ENCODE measurements at regions not wholly inside any gene's neighbourhood (a gene's known extent, or its start where the extent isn't known, plus 50 kb on each side); places are given as distances from the start of the nearest gene placed in this dataset.

DNA sequence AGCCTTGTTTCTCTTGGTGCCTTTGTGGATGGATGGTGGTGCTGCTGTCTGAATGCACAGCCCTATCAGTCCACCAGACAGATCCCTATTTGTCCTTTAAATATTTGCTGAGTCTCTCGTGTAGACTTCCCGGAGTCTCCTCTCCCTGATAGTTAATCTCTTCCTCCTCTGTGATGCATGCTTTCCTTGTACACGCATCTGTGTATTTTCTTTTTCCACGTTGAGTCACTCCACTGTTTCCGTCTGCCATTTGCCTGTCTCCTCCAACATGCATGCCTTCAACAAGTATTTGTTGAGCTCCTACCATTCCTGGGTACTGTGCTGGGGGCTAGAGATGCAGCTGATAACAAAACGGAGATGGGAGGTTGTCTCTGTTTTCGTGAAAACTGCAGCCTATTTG, 282.6 kb downstream of the HAPSTR1 start:
- DNase-seq (ENCODE audit: low spot score), result no peak

DNA sequence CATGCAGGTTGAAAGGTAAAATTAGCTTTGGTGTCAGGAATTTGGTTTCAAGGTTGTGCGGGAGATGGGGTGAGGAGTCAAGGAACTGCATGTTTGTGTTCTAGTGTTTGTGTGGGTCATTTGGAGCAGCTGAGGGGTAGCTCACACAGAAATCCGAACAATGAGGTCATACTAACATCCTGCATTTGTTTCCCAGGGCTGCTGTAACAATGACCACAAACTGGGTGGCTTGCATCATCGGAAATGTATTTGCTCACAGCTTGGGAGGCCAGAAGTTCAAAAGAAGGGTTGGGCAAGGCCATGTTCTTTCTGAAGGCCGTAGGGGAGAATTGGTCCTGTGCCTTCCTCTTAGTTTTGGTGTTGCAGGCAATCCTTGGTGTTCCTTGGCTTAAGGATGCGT, 287.4 kb downstream of the HAPSTR1 start:
- DNase-seq (ENCODE audit: low spot score), result no peak

DNA sequence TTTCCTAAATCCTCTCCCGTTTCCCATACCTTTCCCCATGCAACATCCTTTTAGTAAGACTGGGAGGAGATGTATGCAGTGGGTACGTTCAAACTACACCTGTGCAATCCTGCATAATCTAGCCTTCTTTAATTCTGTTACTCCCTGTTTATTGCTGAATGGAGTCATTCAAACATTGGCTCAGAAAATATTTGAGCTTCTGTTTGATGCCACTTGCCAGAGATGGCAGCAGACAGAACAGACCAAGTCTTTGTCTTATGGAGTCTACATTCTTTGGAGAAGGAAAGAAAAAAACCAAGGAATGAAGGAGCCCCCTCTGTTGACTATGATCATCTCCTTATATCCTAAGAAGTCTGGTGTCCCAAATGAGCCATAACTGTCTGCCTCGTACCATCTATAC, 288.8 kb downstream of the HAPSTR1 start:
- no peak for DNase-seq (ENCODE audit: low spot score)

DNA sequence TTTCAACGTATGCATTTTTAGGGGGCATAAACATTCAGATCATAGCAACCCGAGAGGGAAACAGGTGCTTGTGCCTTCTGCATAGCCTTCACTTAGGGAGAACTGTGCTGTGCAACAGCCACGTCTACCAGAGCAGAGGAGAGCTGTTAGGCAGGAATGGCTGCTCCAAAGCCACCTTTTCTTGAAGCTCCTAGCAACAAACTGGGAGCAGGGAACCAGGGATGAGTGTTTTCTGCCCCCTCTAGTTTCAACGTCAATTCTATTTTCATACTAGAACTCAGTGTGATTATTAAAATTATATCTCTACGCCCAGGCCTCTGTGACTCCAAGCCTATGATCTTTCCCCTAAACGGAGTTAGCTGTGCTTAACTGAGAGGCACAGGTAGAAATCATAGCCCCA, 290.0 kb downstream of the HAPSTR1 start:
- no peak for DNase-seq (ENCODE audit: low spot score)

DNA sequence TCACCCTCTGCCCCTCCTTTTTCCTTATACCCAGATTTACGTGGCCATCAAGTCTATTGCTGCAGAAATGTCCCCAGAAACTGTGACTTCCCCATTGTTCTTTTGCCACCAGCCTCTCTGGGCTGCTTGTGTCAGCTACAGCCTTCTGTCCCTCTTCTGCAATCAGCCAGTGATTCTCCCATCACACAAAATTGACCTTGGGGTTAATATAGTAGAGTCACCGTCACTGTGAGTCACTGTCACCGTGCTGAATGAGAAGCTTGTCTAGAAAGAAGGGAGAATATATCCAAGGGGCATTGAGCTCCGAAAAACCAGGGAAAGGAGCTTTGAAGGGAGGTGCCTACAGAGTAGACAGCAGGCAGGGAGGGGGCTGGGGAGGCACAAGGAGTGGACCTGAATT, 290.5 kb downstream of the HAPSTR1 start:
- DNase-seq (ENCODE audit: low spot score), result no peak

DNA sequence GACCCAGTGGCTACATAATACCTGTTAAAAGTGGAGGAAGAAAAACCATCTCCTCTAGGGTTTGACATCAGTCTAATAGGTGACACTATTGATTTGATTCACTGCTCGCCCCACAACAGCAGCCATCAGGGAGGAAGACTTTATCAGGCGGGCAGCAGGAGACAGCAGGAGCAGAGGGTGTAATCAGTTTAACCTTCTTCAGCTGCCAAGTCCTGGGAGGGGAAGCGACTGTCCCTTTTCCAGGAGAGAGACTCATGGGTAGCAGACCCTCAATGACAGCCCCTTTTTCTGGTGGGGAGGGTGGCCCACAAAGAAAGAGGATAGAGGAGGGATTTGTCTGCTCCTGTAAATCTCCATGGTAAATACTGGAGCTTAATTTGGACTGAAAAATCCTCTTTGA, 291.8 kb downstream of the HAPSTR1 start:
- no peak for DNase-seq (ENCODE audit: low spot score)

DNA sequence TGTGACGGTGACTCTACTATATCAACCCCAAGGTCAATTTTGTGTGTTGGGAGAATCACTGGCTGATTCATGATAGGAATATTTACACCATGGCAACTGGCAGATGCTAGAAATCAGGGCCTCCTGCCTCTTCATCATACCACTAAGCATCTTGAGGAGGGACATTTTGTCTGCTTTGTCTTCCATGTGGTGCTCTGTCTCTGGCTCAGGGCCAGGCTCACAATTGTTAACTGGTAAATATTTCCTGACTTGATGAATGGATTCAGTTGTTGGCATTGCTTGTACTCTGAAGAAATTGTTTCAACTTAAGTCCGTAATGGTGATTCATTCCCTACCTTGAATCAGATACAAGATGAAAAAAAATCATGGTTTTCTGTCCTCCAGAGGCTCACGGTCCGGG, 292.7 kb downstream of the HAPSTR1 start:
- DNase-seq (ENCODE audit: low spot score), result no peak

DNA sequence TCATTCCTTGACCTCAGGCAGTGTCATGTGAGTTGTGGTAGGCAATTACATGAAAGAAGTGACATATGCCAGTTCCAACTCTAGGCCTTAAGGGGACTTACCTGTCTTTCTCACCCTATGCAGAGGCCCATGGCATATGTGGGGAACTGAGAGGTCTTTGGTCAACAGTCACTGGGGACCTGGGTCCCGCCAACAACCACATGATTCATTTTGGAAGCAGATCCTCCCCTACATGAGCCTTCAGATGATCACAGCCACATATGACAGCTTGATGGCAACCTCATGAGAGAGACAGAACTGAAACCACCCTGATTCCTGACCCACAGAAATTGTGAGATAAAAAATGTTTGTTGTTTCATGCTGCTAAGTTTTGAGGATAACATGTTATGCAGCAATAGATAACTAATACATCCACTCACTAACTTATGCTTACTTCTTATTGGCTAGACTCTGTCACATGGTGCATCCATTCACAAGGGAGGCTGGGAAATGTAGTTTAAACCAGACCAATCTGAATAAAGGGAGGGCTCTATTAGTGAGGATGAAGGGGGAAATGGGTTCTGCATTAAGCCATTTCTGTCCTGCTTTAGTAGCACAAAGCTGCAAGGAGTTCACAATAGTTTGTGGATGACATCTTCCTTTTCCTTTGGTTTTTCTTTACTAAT, 298.2 kb downstream of the HAPSTR1 start:
- no peak for DNase-seq (ENCODE audit: low spot score)

DNA sequence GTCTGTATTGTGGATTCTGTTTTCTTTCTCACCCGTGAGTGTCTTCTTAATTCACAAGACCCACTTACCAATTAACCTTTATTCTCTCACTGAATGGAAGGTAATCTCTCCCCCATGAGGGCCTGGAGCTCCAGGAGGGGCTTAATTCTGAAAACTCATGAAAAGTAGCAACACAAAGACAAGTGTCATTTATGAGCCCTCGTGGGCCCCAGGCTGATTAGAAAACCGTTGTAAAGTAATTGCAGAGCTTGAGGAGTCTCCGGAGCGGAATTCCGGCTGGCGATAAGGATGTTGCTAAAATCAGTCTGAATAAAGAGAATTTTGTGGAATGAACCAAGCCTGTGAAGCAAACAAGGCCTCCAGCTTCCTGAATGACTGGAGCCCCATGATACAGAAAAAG, 301.5 kb downstream of the HAPSTR1 start:
- DNase-seq (ENCODE audit: low spot score), result no peak

DNA sequence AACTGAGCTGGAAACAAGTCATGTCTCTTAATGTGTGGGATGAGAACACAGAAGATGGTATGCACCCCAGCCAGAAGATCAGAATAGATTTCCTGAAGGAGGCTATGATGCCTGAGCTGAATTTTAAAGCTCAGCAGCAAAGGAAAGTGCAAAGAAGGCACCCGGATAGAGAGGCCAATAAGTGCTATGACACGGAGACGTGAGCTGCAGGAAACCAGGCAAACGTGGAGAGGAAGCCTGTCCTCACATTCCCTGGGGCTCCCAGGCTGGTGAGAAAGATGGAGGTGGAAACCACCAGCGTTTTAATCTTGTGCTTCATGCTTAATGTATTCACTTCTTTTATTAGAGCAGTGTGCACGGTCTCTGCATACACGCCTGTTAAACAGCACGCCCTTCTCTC, 302.1 kb downstream of the HAPSTR1 start:
- no peak for DNase-seq (ENCODE audit: low spot score)

DNA sequence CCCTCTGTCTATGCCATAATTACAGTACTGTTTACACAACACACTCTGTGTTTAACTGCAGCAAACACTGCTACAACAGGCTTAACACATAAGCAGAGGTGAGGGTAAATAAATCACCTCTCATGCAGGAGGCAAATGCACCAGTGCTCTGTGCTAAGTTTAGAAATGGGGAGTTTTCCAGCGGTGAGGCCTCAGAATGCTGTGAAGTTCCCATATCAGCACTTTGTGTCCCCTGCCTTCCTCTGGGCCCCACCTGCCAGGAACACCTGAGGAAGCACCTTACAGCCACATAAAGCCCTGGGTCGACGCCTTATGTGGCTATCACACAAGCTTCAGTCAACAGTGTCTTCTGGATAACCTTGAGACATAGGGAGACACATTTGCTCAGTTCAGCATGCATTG, 304.5 kb downstream of the HAPSTR1 start:
- no peak for DNase-seq (ENCODE audit: low spot score)

DNA sequence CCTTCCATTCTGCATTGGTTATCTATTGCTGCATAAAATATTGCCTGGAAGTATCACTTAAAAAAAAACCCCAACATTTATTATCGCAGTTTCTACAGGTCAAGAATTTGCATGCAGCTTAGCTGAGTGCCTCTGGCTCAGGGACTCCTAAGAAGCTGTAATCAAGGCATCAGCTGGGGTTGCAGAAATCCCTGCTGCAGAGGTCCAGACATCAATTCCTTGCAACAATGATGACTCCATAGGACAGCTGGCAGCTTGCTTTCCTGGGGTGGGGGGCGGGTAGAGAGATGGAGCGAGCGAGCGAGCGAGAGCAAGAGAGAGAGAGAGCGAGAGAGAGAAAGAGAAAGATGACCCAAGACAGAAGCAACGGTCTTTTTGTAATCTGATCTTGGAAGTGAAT, 308.1 kb downstream of the HAPSTR1 start:
- no peak for DNase-seq (ENCODE audit: low spot score)

DNA sequence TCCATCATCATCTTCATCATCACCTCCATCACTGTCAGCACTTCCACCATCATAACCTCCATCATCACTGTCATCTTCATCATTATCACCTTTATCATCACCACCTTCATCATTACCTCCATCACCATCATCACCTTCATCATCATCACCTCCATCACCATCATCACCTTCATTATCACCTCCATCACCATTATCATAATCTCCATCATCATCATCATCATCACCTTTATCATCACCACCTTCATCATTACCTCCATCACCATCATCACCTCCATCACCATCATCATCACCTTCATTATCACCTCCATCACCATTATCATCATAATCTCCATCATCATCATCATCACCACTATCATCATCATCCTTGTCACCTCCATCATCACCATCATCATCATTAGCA, 309.7 kb downstream of the HAPSTR1 start:
- DNase-seq (ENCODE audit: low spot score), result no peak

DNA sequence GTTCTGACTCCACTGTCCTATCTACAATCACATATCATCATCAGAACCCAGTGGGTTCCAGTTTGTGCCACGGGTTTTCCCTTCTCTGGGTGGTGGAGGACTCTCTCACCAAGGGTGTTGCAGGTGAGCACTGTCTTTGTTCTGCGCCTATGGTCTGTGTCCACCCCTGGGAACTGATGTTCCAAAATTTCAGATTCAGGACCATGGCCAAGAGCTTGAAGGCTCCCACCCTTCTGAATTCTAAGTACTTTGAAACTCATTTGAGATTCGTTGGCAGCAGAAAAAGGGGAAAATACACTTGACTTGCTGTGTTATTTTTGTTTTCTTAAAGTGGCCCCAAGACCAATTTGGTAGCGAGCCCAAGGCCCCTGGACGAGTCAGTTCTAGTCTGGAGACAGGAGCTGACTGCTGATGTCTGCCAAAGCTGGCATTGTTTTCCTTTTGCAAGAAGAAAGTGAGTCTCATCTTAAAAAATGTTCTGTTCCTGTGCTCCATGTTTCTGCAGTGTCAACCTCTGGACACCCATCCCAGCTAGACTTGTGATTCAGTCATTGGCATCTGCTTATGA, 310.9 kb downstream of the HAPSTR1 start:
- DNase-seq (ENCODE audit: low spot score), result no peak

DNA sequence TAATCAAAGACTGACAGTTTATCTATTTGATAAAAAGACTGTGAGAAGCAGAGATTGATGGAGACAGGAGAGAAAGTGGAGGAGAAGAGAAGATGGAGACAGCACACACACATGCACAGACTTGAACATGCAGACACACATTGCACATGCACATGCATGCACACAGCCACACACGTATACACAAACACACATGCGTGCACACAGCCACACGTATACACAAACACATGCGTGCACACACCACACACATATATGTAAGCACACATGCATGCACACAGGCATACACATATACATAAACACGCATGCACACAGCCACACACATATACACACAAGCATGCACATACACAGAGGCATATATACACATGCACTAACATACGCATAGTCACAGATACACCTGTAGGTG, 313.4 kb downstream of the HAPSTR1 start:
- no peak for DNase-seq (ENCODE audit: low spot score)

DNA sequence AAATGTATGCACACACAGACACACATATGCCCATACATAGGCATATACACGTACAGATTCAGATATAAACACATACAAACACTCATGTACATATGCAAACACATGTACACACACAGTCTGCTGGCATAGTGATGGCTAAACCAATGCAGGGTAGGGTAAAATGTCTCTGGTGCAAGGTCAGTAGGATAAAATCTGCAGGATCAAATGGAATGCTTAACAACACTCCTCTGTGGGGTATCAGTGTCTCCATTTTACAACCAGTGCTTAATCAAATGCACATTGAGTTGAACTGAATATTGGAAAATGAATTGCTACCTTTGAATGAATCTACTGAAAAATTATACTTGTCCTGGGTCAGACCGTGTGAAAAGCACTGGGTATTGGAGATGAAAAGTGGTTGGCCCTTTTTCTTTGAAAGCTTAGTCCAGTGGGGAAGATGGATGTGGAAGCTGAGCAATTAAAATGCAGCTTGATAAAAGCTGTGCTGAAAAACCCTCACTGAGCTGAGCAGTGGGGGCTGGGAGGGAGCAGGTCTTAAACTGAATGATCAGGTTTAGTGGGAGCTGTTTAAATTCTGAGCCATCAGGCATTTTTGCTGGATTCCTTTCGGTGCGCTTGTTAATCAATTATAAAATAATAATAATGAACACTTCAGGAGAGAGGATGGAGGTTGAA, 314.7 kb downstream of the HAPSTR1 start:
- no peak for DNase-seq (ENCODE audit: low spot score)

DNA sequence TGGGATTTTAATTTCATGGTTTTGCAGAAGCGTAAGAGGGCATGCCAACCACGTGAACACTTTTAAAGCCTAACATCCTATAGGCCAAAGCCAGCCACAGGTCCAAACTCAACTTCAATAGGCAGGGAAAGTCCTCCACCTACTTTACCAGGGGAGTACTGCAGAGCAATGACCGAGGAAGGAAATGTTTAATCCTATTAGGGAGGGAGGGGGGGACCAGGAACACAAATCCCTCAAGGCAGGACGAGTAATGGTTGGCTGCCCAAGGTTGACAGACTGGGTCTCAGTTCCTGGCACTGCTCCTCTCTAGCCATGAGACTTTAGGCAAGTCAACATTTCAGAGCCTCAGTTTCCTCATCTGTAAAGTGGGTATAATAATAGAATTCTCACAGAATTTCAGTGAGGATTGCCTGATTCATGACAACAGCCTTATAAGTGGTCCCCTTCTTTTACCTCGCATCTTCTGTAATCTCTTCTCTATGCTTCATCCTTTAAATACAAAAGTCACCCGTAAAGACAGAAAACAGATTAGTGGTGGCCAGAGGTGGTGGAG, 315.8 kb downstream of the HAPSTR1 start:
- DNase-seq (ENCODE audit: low spot score), result no peak

DNA sequence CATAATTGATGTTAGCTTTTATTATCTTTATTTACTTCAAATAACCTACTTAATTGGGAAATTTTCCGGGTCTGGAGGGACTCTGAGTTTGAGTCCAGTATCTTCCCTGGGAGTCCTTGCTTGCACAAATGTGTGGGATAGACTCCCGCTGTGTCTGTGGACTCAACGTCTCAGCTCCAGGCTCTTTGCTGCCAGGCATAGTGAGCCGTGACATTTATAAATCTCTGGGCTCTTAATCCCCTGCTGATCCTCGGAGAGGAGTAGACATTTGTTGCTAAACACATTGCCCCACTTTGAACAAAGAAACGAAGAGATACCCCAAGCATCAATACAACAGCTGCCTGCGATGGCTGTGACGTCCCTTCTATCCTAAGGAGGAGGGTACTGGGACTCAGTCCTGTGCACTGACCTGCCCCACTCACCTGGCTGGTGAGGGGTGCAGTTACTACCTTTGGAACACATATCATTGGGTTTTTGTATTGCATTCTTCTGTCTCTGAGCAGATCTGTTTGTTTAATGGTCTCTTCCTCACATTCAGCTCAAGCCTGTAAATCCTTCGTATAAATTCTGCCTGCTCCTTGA, 316.9 kb downstream of the HAPSTR1 start:
- DNase-seq (ENCODE audit: low spot score), result no peak

DNA sequence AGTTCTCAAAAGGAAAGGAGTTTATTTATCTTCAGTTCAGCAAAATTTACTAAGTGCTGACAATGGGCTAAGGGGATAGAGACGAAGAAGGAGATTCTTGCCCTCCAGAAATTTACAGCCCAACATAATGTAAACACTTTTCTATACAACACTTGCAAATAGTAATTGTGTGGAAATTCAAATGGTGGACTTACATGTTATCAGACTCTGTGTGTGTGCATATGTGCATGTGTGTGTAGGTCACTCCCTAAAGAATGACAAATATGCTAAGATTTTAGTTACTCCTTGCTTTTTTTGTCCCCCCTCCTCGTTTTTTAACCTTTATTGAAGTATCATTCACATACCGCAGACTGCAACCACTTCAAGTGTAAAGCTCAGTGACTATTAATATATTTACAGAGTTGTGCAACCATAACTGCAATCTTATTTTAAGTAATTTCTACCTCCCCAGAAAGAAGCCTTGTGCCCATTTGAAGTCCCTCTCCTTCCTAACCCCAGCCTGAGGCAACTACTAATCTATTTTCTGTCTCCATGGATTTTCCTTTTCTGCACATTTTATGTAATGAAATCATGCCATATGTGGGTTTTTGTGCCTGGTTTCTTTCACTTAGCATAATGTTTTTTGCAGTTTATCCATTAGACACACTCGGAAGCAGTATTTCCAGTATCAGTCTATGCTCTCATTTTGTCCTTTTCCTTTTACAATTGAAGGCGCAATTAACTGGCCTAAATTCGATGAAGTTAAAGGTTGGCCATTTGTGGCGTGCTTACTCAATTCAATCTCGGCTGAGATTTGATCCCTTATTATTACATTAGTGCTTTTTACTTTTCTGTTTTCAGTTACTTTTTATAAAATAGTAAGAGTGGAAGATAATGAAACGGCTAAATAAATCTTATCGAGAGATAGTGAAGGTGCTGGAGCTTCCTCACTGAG, 318.4 kb downstream of the HAPSTR1 start:
- DNase-seq (ENCODE audit: low spot score), result no peak

DNA sequence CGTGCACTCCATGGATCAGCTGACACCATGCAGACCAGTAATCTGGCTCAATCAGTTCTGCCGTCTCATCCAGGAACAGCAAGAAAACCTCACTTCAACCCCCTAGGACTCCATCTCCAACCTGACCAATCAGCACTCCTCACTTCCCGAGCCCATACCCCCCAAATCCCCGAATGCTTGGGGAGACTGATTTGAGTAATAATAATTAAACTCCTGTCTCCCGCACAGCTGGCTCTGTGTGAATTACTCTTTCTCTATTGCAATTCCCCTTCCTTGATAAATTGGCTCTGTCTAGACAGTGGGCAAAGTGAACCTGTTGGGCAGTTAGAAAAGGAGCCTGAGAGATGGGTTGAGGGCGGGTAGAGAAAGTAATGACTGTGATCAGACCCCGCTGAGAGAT, 320.0 kb downstream of the HAPSTR1 start:
- no peak for DNase-seq (ENCODE audit: low spot score)

DNA sequence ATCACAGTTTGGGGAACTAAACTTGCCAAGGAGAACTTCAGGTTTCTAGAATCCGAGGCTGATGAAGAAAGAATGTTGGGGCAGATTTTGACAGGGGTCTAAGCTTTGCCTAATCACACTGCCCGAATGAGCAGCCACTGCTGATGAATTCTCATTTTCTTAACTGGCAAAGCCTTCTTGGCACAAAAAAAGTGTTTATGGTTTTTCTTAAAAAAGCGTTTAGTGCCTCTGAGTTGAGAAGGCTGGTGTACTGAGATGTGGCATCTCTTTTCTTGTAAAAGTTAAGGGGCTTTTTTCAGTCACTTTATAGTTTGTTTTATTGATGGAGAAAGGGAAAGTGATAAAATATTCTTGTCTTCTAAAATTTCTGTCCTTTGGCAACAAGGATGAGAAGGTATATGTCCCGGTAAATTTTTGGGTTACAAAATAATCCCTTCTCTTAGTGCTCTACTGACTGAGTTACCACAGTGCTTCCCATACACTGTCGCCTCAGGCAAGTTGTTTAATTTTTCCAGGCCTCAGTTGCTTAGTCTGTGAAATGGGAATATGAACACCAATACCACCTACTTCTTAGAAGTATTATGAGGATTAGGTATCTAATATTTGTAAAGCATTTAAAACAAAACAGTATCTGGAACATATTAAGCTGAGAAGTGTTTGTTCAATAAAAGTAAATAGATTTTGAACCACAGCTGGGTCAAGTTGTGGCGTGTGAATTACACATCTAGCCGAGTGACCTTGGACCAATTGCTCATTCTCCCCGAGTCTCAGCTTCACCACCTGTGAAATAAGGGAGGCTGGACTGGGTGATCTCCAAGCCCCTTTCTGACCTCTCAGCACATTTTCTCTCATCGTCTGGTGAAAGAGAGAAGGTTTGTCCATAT, 320.8 kb downstream of the HAPSTR1 start:
- no peak for DNase-seq (ENCODE audit: low spot score)
